GM23248 (cell line): ENCODE measurements at regions not wholly inside any gene's neighbourhood (a gene's known extent, or its start where the extent isn't known, plus 50 kb on each side); places are given as distances from the start of the nearest gene placed in this dataset.

ENCODE experiments used
- DNase-seq: peaks from one replicate; pipeline ENCODE4 v3.0.0-alpha.2; 2015
- H2AFZ ChIP-seq: fragments of 200-600 bp; sonication (generic); 2 replicates; pipeline ENCODE4 v1.6.1; 2016; ENCODE audit warnings: antibody characterized with exemption
- H3F3A ChIP-seq: fragments of 200-600 bp; sonication (generic); 2 replicates; pipeline ENCODE4 v1.6.1; 2016; ENCODE audit warnings: mild to moderate bottlenecking, antibody characterized with exemption, mixed run types; ENCODE audit not compliant: insufficient read depth
- H3K27ac ChIP-seq: fragments of 200-600 bp; sonication (generic); 2 replicates; pipeline ENCODE4 v1.5.1; 2016; ENCODE audit warnings: mild to moderate bottlenecking
- H3K27me3 ChIP-seq: fragments of 200-600 bp; sonication (generic); replicated peaks from 2 replicates; pipeline ENCODE4 v1.6.1; 2016; ENCODE audit warnings: mild to moderate bottlenecking; ENCODE audit not compliant: insufficient read depth
- H3K36me3 ChIP-seq: fragments of 200-600 bp; sonication (generic); 2 replicates; pipeline ENCODE4 v1.6.1; 2016; ENCODE audit warnings: low read depth, mild to moderate bottlenecking
- H3K4me1 ChIP-seq: fragments of 200-600 bp; sonication (generic); 2 replicates; pipeline ENCODE4 v1.6.1; 2016; ENCODE audit warnings: mild to moderate bottlenecking; ENCODE audit not compliant: insufficient read depth
- H3K4me2 ChIP-seq: fragments of 200-600 bp; sonication (generic); one replicate; pipeline ENCODE4 v1.6.1; 2016; ENCODE audit warnings: mild to moderate bottlenecking; ENCODE audit not compliant: unreplicated experiment
- H3K4me3 ChIP-seq: fragments of 200-600 bp; sonication (generic); 2 replicates; pipeline ENCODE4 v1.5.1; 2016; ENCODE audit warnings: mild to moderate bottlenecking
- H3K79me2 ChIP-seq: fragments of 200-600 bp; sonication (generic); 2 replicates; pipeline ENCODE4 v1.6.1; 2016; ENCODE audit warnings: mild to moderate bottlenecking; ENCODE audit not compliant: insufficient read depth
- H3K9ac ChIP-seq: fragments of 200-600 bp; sonication (generic); 2 replicates; pipeline ENCODE4 v1.6.1; 2016; ENCODE audit warnings: mild to moderate bottlenecking
- H3K9me2 ChIP-seq: fragments of 200-600 bp; sonication (generic); 2 replicates; pipeline ENCODE4 v1.6.1; 2016; ENCODE audit warnings: mixed run types, mild to moderate bottlenecking, moderate library complexity; ENCODE audit not compliant: insufficient read depth
- H3K9me3 ChIP-seq: fragments of 200-600 bp; sonication (generic); one replicate; pipeline ENCODE4 v1.6.1; 2017; ENCODE audit warnings: low read depth
- H4K20me1 ChIP-seq: fragments of 200-600 bp; sonication (generic); 2 replicates; pipeline ENCODE4 v1.6.0; 2016; ENCODE audit not compliant: insufficient read depth
- EZH2 ChIP-seq: fragments of 200-600 bp; sonication (generic); IDR thresholded peaks from 2 replicates; pipeline ENCODE4 v1.6.1; 2018; ENCODE audit warnings: antibody characterized with exemption, mild to moderate bottlenecking; ENCODE audit not compliant: insufficient read depth, poor library complexity, severe bottlenecking
- EZH2phosphoT487 ChIP-seq: fragments of 200-600 bp; sonication (generic); IDR thresholded peaks from 2 replicates; pipeline ENCODE4 v1.6.1; 2018; ENCODE audit warnings: antibody characterized with exemption, moderate library complexity, mild to moderate bottlenecking, low read depth; ENCODE audit not compliant: insufficient read depth
- WGBS, 2 experiments: methylation state at CpG; one replicate each; pipeline ENCODE4 v1.1.6; 2015 to 2017; ENCODE audit warnings: low lambda C conversion rate in 2 of 2, low coverage in 1 of 2; ENCODE audit errors: missing lambda C conversion rate in 2 of 2; 5-methylcytosine and 5-hydroxymethylcytosine counted together
- in situ Hi-C: fragments of 300-500 bp; cut with MboI; formaldehyde crosslinking; loops from 2 replicates; pipeline ENCODE4 v1.15.0; 2020

DNA sequence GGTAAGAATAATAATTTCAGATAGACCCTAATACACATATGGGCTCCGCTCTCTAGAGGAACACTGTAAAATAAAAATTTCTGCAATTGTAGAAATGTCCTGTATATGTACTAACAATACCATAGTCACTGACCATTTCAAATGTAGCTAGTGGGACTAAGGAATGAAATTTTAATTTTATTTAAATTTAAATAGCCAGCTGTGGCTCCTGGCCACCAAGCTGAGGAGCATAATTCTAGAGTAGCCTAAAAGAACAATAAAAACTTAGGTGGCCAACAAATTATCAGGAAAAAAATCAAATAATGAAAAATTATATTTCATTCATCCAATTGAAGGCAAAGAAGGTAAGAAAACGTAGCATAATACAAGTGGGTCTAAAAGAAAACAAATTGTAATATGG, 240.9 kb upstream of the MIR17HG start:
- in situ Hi-C loops: no loop called here
- Histone ChIP-seq H3K27me3 (no peaks in the 10 kb centered on the region), H3F3A (no peaks in the 10 kb centered on the region), H3K4me3 (no peak overlapping the region), H3K4me1 (no peaks in the 10 kb centered on the region), H2AFZ (no peak overlapping the region), H3K9me2 (no peaks in the 10 kb centered on the region), H3K79me2 (no peaks in the 10 kb centered on the region), H4K20me1 (no peaks in the 10 kb centered on the region), H3K36me3 (no peaks in the 10 kb centered on the region), H3K9me3 (peaks cover 5% of the 10 kb centered on the region), H3K27ac (no peak overlapping the region), H3K4me2 (no peak overlapping the region), H3K9ac (no peak overlapping the region)
- no peak for DNase-seq
- no peak for TF ChIP-seq EZH2phosphoT487
- TF ChIP-seq EZH2: no peak
- WGBS, 2 experiments: 20 to 32% methylated on average over 2 of the region's 2 CpGs

DNA sequence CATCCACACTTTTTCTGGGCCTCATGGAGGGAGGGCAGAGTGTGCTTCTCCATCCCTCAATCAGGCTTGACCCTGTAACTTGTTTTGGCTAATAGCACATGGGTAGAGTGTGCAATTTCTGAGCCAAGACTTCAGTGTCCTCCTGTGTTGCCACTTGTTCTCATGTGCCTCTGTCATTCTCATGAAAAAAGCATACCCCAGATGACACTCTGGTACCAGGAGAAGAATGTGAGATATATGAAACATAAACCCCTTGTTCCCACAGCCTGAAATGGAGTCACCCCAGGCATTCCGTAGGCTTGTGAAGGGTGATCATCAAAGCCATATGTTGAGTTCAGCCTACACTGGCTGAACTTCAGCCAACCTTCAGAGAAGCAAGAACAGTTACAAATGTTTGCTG, 239.2 kb upstream of the MIR17HG start:
- Histone ChIP-seq H3K27me3 (no peaks in the 10 kb centered on the region), H3K9me3 (no peaks in the 10 kb centered on the region), H3F3A (no peaks in the 10 kb centered on the region), H3K4me3 (no peak overlapping the region), H4K20me1 (no peaks in the 10 kb centered on the region), H3K4me1 (no peaks in the 10 kb centered on the region), H3K4me2 (no peak overlapping the region), H2AFZ (no peak overlapping the region), H3K27ac (no peak overlapping the region), H3K9ac (no peak overlapping the region), H3K36me3 (no peaks in the 10 kb centered on the region), H3K79me2 (no peaks in the 10 kb centered on the region), H3K9me2 (no peaks in the 10 kb centered on the region)
- WGBS, 2 experiments: 0 to 7% methylated on average over 1 of the region's 1 CpG
- no peak for TF ChIP-seq EZH2
- TF ChIP-seq EZH2phosphoT487: no peak
- no peak for DNase-seq
- in situ Hi-C loops: no loop called here

GRCh38 chr13:91111476-91112200, 235.8 kb upstream of the MIR17HG start:
- no peaks in the 10 kb centered on the region for H3K79me2 ChIP-seq
- no peaks in the 10 kb centered on the region for H4K20me1 ChIP-seq
- no peaks in the 10 kb centered on the region for H3K9me2 ChIP-seq
- no peak overlapping the region for H3K9ac ChIP-seq
- H3K4me2 ChIP-seq: no peak overlapping the region
- H3K27ac ChIP-seq: no peak overlapping the region
- TF ChIP-seq EZH2 (no peak), EZH2phosphoT487 (no peak)
- no peak overlapping the region for H3K4me3 ChIP-seq
- no peak overlapping the region for H2AFZ ChIP-seq
- no peaks in the 10 kb centered on the region for H3F3A ChIP-seq
- no peak for DNase-seq
- H3K27me3 ChIP-seq: no peaks in the 10 kb centered on the region
- in situ Hi-C loops: no loop called here
- H3K9me3 ChIP-seq: no peaks in the 10 kb centered on the region
- 36 to 41% methylated on average over 6 of the region's 6 CpGs for WGBS, 2 experiments
- no peaks in the 10 kb centered on the region for H3K4me1 ChIP-seq
- no peaks in the 10 kb centered on the region for H3K36me3 ChIP-seq

- Histone ChIP-seq H3F3A (no peaks in the 10 kb centered on the region), H3K9me2 (no peaks in the 10 kb centered on the region), H2AFZ (no peak overlapping the region), H3K79me2 (no peaks in the 10 kb centered on the region), H3K9ac (no peak overlapping the region), H3K9me3 (no peaks in the 10 kb centered on the region), H3K4me2 (no peak overlapping the region), H4K20me1 (no peaks in the 10 kb centered on the region), H3K4me1 (no peaks in the 10 kb centered on the region), H3K4me3 (no peak overlapping the region), H3K27ac (no peak overlapping the region), H3K27me3 (no peaks in the 10 kb centered on the region), H3K36me3 (no peaks in the 10 kb centered on the region)
- WGBS, 2 experiments: 4% methylated on average over 7 of the region's 7 CpGs
- in situ Hi-C loops: no loop called here
- DNase-seq: no peak
- TF ChIP-seq EZH2 (no peak), EZH2phosphoT487 (no peak)
These were observed 235.1 kb upstream of the MIR17HG start for GRCh38 chr13:91112201-91112923.

DNA sequence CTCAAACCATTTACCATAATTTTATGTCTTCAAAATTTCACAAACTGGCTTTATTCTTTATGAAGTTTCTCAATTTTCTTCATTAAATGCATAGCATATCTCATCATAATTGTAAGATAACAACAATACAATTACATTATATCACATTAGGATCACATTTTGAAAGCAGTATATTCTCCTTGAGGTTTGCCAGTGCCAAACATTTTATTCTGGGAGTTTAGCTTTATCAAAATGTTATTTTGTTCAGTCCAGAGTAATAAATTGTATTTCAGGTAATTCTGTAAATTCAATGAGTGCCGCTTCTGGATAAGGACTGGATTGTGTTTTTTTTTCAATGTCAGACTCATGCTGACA, 234.6 kb upstream of the MIR17HG start:
- no peaks in the 10 kb centered on the region for H4K20me1 ChIP-seq
- 10 to 22% methylated on average over 1 of the region's 1 CpG for WGBS, 2 experiments
- no peak overlapping the region for H3K4me2 ChIP-seq
- H3K4me3 ChIP-seq: no peak overlapping the region
- no peak for TF ChIP-seq EZH2
- TF ChIP-seq EZH2phosphoT487: no peak
- no peaks in the 10 kb centered on the region for H3F3A ChIP-seq
- H3K27me3 ChIP-seq: no peaks in the 10 kb centered on the region
- H3K9me2 ChIP-seq: no peaks in the 10 kb centered on the region
- H2AFZ ChIP-seq: no peak overlapping the region
- no peaks in the 10 kb centered on the region for H3K9me3 ChIP-seq
- no peak overlapping the region for H3K27ac ChIP-seq
- in situ Hi-C loops: no loop called here
- H3K79me2 ChIP-seq: no peaks in the 10 kb centered on the region
- H3K36me3 ChIP-seq: no peaks in the 10 kb centered on the region
- H3K4me1 ChIP-seq: no peaks in the 10 kb centered on the region
- no peak for DNase-seq
- H3K9ac ChIP-seq: no peak overlapping the region
